Gastroesophageal sphincter (tissue), 4 donors: ENCODE measurements at regions not wholly inside any gene's neighbourhood (a gene's known extent, or its start where the extent isn't known, plus 50 kb on each side); places are given as distances from the start of the nearest gene placed in this dataset.

Experiments used
- ATAC-seq: fragments of 150-250 bp; one replicate; pipeline ENCODE4 v1.9.1; 2016; ENCODE audit warnings: mild to moderate bottlenecking, moderate library complexity
- H3K27ac ChIP-seq, 4 donors: fragments of 200-600 bp; sonication (generic) in 3 of 4; 1 replicate in 3 of 4; 2 replicates in 1 of 4; pipeline ENCODE4 v1.5.1; 2016 to 2019
- H3K27me3 ChIP-seq: fragments of 200-600 bp; sonication (generic); one replicate; pipeline ENCODE4 v1.5.1; 2019
- H3K36me3 ChIP-seq, 2 donors: fragments of 200-600 bp; sonication (generic); one replicate each; pipeline ENCODE4 v1.5.1; 2019; ENCODE audit warnings: control low read depth in 1 of 2
- H3K4me1 ChIP-seq, 3 donors: fragments of 200-600 bp; sonication (generic); 1 replicate in 2 of 3; 2 replicates in 1 of 3; pipeline ENCODE4 v1.5.1; 2016 to 2019; ENCODE audit warnings: control low read depth in 2 of 3
- H3K4me3 ChIP-seq, 2 donors: fragments of 200-600 bp; sonication (generic); one replicate each; pipeline ENCODE4 v1.5.1; 2019; ENCODE audit warnings: mild to moderate bottlenecking in 1 of 2, moderate library complexity in 1 of 2
- H3K9me3 ChIP-seq, 3 donors: fragments of 200-600 bp; sonication (generic); one replicate each; pipeline ENCODE4 v1.5.1; 2017 to 2019; ENCODE audit warnings: control low read depth in 2 of 3
- EP300 ChIP-seq: sonication (generic); formaldehyde crosslinking; IDR thresholded peaks from one replicate; pipeline ENCODE4 v1.6.1; 2017; ENCODE audit warnings: antibody characterized with exemption, mild to moderate bottlenecking
- POLR2A ChIP-seq, 2 donors: fragments of 450-650 bp; IDR thresholded peaks; one replicate each; pipeline ENCODE4 v1.6.1; 2017; ENCODE audit warnings: antibody characterized with exemption in 2 of 2, mild to moderate bottlenecking in 2 of 2, moderate library complexity in 1 of 2
- POLR2AphosphoS5 ChIP-seq: sonication (generic); formaldehyde crosslinking; IDR thresholded peaks from one replicate; pipeline ENCODE4 v1.6.1; 2017; ENCODE audit warnings: antibody characterized with exemption
- WGBS, 2 donors: methylation state at CpG; one replicate each; pipeline ENCODE4 v1.1.5; 2018; ENCODE audit warnings: low coverage in 1 of 2; 5-methylcytosine and 5-hydroxymethylcytosine counted together
- TF ChIP-seq, protein P1 (sequence below), 4 experiments: fragments of 200-600 bp in 2 of 4; fragments of 450-650 bp in 2 of 4; sonication (generic) in 1 of 4; IDR thresholded peaks; one replicate each; pipeline ENCODE4 v1.5.1; 2017 to 2019; ENCODE audit warnings: antibody characterized with exemption in 4 of 4, mild to moderate bottlenecking in 2 of 4, moderate library complexity in 2 of 4

GRCh38 chr6:95117236-95117635 lies 460.1 kb upstream of the MANEA start:
- Histone ChIP-seq H3K9me3 (no peaks in the 10 kb centered on the region), H3K27me3 (no peaks in the 10 kb centered on the region), H3K27ac (no peak overlapping the region), H3K36me3 (no peaks in the 10 kb centered on the region), H3K4me1 (no peaks in the 10 kb centered on the region), H3K4me3 (no peak overlapping the region)
- TF ChIP-seq, protein P1, sequence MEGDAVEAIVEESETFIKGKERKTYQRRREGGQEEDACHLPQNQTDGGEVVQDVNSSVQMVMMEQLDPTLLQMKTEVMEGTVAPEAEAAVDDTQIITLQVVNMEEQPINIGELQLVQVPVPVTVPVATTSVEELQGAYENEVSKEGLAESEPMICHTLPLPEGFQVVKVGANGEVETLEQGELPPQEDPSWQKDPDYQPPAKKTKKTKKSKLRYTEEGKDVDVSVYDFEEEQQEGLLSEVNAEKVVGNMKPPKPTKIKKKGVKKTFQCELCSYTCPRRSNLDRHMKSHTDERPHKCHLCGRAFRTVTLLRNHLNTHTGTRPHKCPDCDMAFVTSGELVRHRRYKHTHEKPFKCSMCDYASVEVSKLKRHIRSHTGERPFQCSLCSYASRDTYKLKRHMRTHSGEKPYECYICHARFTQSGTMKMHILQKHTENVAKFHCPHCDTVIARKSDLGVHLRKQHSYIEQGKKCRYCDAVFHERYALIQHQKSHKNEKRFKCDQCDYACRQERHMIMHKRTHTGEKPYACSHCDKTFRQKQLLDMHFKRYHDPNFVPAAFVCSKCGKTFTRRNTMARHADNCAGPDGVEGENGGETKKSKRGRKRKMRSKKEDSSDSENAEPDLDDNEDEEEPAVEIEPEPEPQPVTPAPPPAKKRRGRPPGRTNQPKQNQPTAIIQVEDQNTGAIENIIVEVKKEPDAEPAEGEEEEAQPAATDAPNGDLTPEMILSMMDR (IDR thresholded peaks at IDR 0.05), result no peak
- TF ChIP-seq EP300 (no peak), POLR2AphosphoS5 (no peak), POLR2A (IDR thresholded peaks at IDR 0.05) (no peak)
- ATAC-seq, result no peak

- H3K36me3 ChIP-seq, result no peaks in the 10 kb centered on the region
- no peak for ATAC-seq
- no peak overlapping the region for H3K27ac ChIP-seq
- TF ChIP-seq POLR2A (IDR thresholded peaks at IDR 0.05) (no peak), EP300 (no peak), POLR2AphosphoS5 (no peak)
- TF ChIP-seq, protein P1 (IDR thresholded peaks at IDR 0.05), result no peak
- WGBS, 2 donors, result 62 to 72% methylated on average over 3 of the region's 3 CpGs
- H3K4me1 ChIP-seq, result no peaks in the 10 kb centered on the region
- H3K27me3 ChIP-seq, result no peaks in the 10 kb centered on the region
- H3K9me3 ChIP-seq, result no peaks in the 10 kb centered on the region
- H3K4me3 ChIP-seq, result no peak overlapping the region
Measured at GRCh38 chr6:95119927-95120326, 457.4 kb upstream of the MANEA start.

GRCh38 chr6:95120984-95121383 lies 456.4 kb upstream of the MANEA start:
- no peak for ATAC-seq
- Histone ChIP-seq H3K27ac (no peak overlapping the region), H3K36me3 (no peaks in the 10 kb centered on the region), H3K9me3 (no peaks in the 10 kb centered on the region), H3K4me3 (no peak overlapping the region), H3K4me1 (no peaks in the 10 kb centered on the region), H3K27me3 (no peaks in the 10 kb centered on the region)
- TF ChIP-seq POLR2AphosphoS5, result no peak
- TF ChIP-seq EP300, result no peak
- TF ChIP-seq, protein P1 (IDR thresholded peaks at IDR 0.05), result no peak
- no peak for TF ChIP-seq POLR2A (IDR thresholded peaks at IDR 0.05)
- WGBS, 2 donors, result 42 to 63% methylated on average over 4 of the region's 4 CpGs

DNA sequence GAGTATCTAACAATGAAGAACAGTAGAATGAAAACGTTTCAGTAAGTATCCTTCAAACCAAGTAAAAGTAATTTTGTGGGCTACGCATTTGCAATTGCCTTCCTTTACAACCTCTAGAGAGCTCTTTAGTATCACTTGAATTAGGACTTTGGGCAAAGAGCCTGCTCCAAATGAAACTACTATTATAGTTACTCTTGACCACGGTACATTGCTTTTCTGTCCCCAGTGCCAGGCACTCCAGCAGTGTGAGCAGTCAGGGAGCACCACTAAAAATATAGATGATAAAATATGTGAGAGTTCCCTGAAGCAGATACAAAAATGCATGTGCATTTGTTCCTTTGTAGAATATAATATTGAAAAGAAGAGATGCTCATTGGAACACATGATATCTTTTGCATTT lies 450.1 kb upstream of the MANEA start:
- Histone ChIP-seq H3K27ac (no peak overlapping the region), H3K4me3 (no peak overlapping the region), H3K9me3 (no peaks in the 10 kb centered on the region), H3K36me3 (no peaks in the 10 kb centered on the region), H3K4me1 (no peaks in the 10 kb centered on the region), H3K27me3 (no peaks in the 10 kb centered on the region)
- no peak for ATAC-seq
- 60 to 65% methylated on average over 2 to 3 of the region's 3 CpGs for WGBS, 2 donors
- no peak for TF ChIP-seq EP300
- TF ChIP-seq, protein P1 (IDR thresholded peaks at IDR 0.05), result no peak
- TF ChIP-seq POLR2AphosphoS5, result no peak
- no peak for TF ChIP-seq POLR2A (IDR thresholded peaks at IDR 0.05)

DNA sequence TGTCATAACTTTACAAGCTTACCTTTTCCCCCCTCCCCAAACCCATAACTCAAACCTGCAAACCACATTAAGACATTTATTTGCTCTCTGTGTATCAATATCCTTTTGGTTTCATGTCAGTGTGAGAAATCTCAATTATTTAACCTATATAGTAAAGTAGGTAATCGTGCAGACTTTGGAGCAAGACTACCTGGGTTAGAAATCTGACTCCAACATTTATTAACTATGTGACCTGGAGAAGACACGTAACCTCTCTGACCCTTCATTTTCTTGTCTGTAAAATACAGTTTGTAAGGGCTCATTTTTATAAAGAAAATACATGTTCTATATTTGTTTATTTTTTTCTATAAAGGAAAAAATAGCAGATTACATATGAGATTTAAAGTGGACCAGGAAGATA lies 448.9 kb upstream of the MANEA start:
- Histone ChIP-seq H3K4me1 (no peaks in the 10 kb centered on the region), H3K27me3 (no peaks in the 10 kb centered on the region), H3K4me3 (no peak overlapping the region), H3K27ac (no peak overlapping the region), H3K36me3 (no peaks in the 10 kb centered on the region), H3K9me3 (no peaks in the 10 kb centered on the region)
- 75 to 78% methylated on average over 2 of the region's 2 CpGs for WGBS, 2 donors
- TF ChIP-seq, protein P1 (IDR thresholded peaks at IDR 0.05), result no peak
- TF ChIP-seq EP300, result no peak
- no peak for TF ChIP-seq POLR2AphosphoS5
- TF ChIP-seq POLR2A (IDR thresholded peaks at IDR 0.05), result no peak
- no peak for ATAC-seq
